Testis (tissue), 2 donors: ENCODE measurements at regions not wholly inside any gene's neighbourhood (a gene's known extent, or its start where the extent isn't known, plus 50 kb on each side); places are given as distances from the start of the nearest gene placed in this dataset.

Experiments
- DNase-seq: peaks from one replicate; pipeline ENCODE4 v3.0.0-alpha.2; 2019
- H3K27ac ChIP-seq, 2 donors: fragments of 200-600 bp; sonication (generic); one replicate each; pipeline ENCODE4 v1.5.1; 2019
- H3K27me3 ChIP-seq: fragments of 200-600 bp; sonication (generic); one replicate; pipeline ENCODE4 v1.5.1; 2019
- H3K36me3 ChIP-seq: fragments of 200-600 bp; sonication (generic); one replicate; pipeline ENCODE4 v1.5.1; 2017; ENCODE audit warnings: low read depth; ENCODE audit errors: missing control alignments
- H3K4me1 ChIP-seq: fragments of 200-600 bp; sonication (generic); one replicate; pipeline ENCODE4 v1.5.1; 2019
- H3K4me3 ChIP-seq, 2 donors: fragments of 200-600 bp; sonication (generic); one replicate each; pipeline ENCODE4 v1.5.1; 2017 to 2019
- H3K9me3 ChIP-seq: fragments of 200-600 bp; sonication (generic); one replicate; pipeline ENCODE4 v1.5.1; 2017
- CTCF ChIP-seq, 3 experiments: fragments of 450-650 bp in 2 of 3; fragments of 200-600 bp in 1 of 3; sonication (generic) in 1 of 3; IDR thresholded peaks; one replicate each; pipeline ENCODE4 v1.5.1; 2016 to 2019; ENCODE audit warnings: antibody characterized with exemption in 3 of 3, mild to moderate bottlenecking in 2 of 3, moderate library complexity in 1 of 3
- POLR2A ChIP-seq: fragments of 450-650 bp; IDR thresholded peaks from one replicate; pipeline ENCODE4 v1.6.1; 2017; ENCODE audit warnings: antibody characterized with exemption, mild to moderate bottlenecking, moderate library complexity
- WGBS, 2 donors: methylation state at CpG; one replicate each; pipeline ENCODE4 v1.1.5; 2018; 5-methylcytosine and 5-hydroxymethylcytosine counted together
- intact Hi-C: fragments of 100-400 bp; cut with DNase I; formaldehyde crosslinking; loops from one replicate; pipeline ENCODE4 v1.15.1; 2023; ENCODE audit warnings: low total_unique reads

GRCh38 chr10:31166606-31167005, 134.9 kb upstream of the ZNF438 start:
- H3K9me3 ChIP-seq, result no peaks in the 10 kb centered on the region
- no peak overlapping the region for H3K27ac ChIP-seq
- no peaks in the 10 kb centered on the region for H3K4me1 ChIP-seq
- no peak for TF ChIP-seq POLR2A
- TF ChIP-seq CTCF (IDR thresholded peaks at IDR 0.05), result no peak
- intact Hi-C loops, result no loop called here
- no peak for DNase-seq
- 94 to 97% methylated on average over 3 of the region's 3 CpGs for WGBS, 2 donors
- H3K36me3 ChIP-seq, result no peaks in the 10 kb centered on the region
- no peak overlapping the region for H3K4me3 ChIP-seq
- no peaks in the 10 kb centered on the region for H3K27me3 ChIP-seq

- WGBS, 2 donors, result 83 to 84% methylated on average over 4 of the region's 4 CpGs
- no peaks in the 10 kb centered on the region for H3K9me3 ChIP-seq
- no peaks in the 10 kb centered on the region for H3K27me3 ChIP-seq
- intact Hi-C loops, result no loop called here
- no peak for DNase-seq
- no peak overlapping the region for H3K27ac ChIP-seq
- H3K4me3 ChIP-seq, result no peak overlapping the region
- no peaks in the 10 kb centered on the region for H3K36me3 ChIP-seq
- H3K4me1 ChIP-seq, result no peaks in the 10 kb centered on the region
- TF ChIP-seq POLR2A, result no peak
- TF ChIP-seq CTCF (IDR thresholded peaks at IDR 0.05), result no peak
Measured at GRCh38 chr10:31170636-31171035, 139.0 kb upstream of the ZNF438 start.

GRCh38 chr10:31171402-31172083, 139.9 kb upstream of the ZNF438 start:
- no peaks in the 10 kb centered on the region for H3K27me3 ChIP-seq
- intact Hi-C loops, result no loop called here
- WGBS, 2 donors, result 71 to 76% methylated on average over 4 of the region's 4 CpGs
- H3K27ac ChIP-seq, result no peak overlapping the region
- H3K36me3 ChIP-seq, result no peaks in the 10 kb centered on the region
- DNase-seq, result no peak
- H3K4me3 ChIP-seq, result no peak overlapping the region
- H3K9me3 ChIP-seq, result no peaks in the 10 kb centered on the region
- no peak for TF ChIP-seq CTCF (IDR thresholded peaks at IDR 0.05)
- TF ChIP-seq POLR2A, result no peak
- H3K4me1 ChIP-seq, result no peaks in the 10 kb centered on the region

GRCh38 chr10:31172925-31173324, 141.3 kb upstream of the ZNF438 start:
- intact Hi-C loops, result no loop called here
- WGBS, 2 donors, result 80 to 96% methylated on average over 1 of the region's 1 CpG
- Histone ChIP-seq H3K4me3 (no peak overlapping the region), H3K36me3 (no peaks in the 10 kb centered on the region), H3K27me3 (no peaks in the 10 kb centered on the region), H3K27ac (no peak overlapping the region), H3K9me3 (no peaks in the 10 kb centered on the region), H3K4me1 (no peaks in the 10 kb centered on the region)
- TF ChIP-seq POLR2A (no peak), CTCF (IDR thresholded peaks at IDR 0.05) (no peak)
- no peak for DNase-seq

- H3K4me3 ChIP-seq, result no peak overlapping the region
- intact Hi-C loops, result no loop called here
- H3K36me3 ChIP-seq, result no peaks in the 10 kb centered on the region
- H3K9me3 ChIP-seq, result no peaks in the 10 kb centered on the region
- 89 to 93% methylated on average over 5 of the region's 5 CpGs for WGBS, 2 donors
- H3K27me3 ChIP-seq, result no peaks in the 10 kb centered on the region
- H3K4me1 ChIP-seq, result no peaks in the 10 kb centered on the region
- no peak for TF ChIP-seq POLR2A
- no peak for TF ChIP-seq CTCF (IDR thresholded peaks at IDR 0.05)
- H3K27ac ChIP-seq, result no peak overlapping the region
- DNase-seq, result no peak
Measured at GRCh38 chr10:31173752-31174151, 142.1 kb upstream of the ZNF438 start.
